Body of pancreas (tissue), 4 donors: ENCODE measurements at regions not wholly inside any gene's neighbourhood (a gene's known extent, or its start where the extent isn't known, plus 50 kb on each side); places are given as distances from the start of the nearest gene placed in this dataset.

Experiments
- POLR2A ChIP-seq, 3 donors: fragments of 450-650 bp; IDR thresholded peaks; one replicate each; pipeline ENCODE4 v1.6.1; 2016; ENCODE audit warnings: antibody characterized with exemption in 3 of 3, mild to moderate bottlenecking in 2 of 3
- TF ChIP-seq, protein P1 (sequence below), 7 experiments: fragments of 450-650 bp in 4 of 7; fragments of 200-600 bp in 3 of 7; sonication (generic) in 3 of 7; IDR thresholded peaks; one replicate each; pipeline ENCODE4 v1.5.1; 2016 to 2019; ENCODE audit warnings: antibody characterized with exemption in 7 of 7

DNA sequence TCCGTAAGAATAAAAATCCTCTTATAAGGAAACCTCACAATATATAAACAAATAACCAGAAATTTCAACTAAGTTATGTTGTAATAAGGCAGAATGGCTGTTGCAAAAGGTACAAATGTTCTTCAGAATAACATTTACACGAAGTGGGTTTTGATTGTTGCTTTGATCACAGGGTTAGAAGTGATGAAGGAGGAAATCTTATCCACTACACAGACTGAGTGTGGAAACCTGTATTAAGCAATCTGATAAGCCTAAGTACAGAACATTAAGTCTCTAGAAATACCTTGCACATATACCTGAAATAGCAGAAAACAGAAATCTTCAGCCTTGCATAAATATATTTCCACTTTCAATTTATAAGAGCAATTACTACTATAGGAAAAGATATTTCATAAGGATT is 251.9 kb downstream of the ETV1 start:
- TF ChIP-seq, protein P1, sequence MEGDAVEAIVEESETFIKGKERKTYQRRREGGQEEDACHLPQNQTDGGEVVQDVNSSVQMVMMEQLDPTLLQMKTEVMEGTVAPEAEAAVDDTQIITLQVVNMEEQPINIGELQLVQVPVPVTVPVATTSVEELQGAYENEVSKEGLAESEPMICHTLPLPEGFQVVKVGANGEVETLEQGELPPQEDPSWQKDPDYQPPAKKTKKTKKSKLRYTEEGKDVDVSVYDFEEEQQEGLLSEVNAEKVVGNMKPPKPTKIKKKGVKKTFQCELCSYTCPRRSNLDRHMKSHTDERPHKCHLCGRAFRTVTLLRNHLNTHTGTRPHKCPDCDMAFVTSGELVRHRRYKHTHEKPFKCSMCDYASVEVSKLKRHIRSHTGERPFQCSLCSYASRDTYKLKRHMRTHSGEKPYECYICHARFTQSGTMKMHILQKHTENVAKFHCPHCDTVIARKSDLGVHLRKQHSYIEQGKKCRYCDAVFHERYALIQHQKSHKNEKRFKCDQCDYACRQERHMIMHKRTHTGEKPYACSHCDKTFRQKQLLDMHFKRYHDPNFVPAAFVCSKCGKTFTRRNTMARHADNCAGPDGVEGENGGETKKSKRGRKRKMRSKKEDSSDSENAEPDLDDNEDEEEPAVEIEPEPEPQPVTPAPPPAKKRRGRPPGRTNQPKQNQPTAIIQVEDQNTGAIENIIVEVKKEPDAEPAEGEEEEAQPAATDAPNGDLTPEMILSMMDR (IDR thresholded peaks at IDR 0.05) = no peak
- no peak for TF ChIP-seq POLR2A (IDR thresholded peaks at IDR 0.05)
